ENCODE measurements at regions not wholly inside any gene's neighbourhood (a gene's known extent, or its start where the extent isn't known, plus 50 kb on each side); places are given as distances from the start of the nearest gene placed in this dataset.

GRCh38 chr4:152107736-152108500 lies 347.1 kb upstream of the GATB start:
- H3K27me3 ChIP-seq (ENCODE audit: insufficient read depth, low read length), result no peaks in the 10 kb centered on the region
- no peak overlapping the region for H3K23ac ChIP-seq (ENCODE audit: insufficient read length, low read depth, low read length)
- no peak overlapping the region for H2AK5ac ChIP-seq (ENCODE audit: insufficient read length, low read length)
- Mint-ChIP-seq H3K36me3 (ENCODE audit: insufficient read depth in 1 of 3, low read depth in 3 of 3) (no peaks in the 10 kb centered on the region; a peak in 1 of 7 replicates), H3K4me3 (no peak overlapping the region), H3K9me3 (no peaks in the 10 kb centered on the region), H3K27me3 (ENCODE audit: low read depth) (peaks cover 2% of the 10 kb centered on the region; the same call in 1 of the 2 replicates), H3K27ac (peak overlapping the region in 1 of 3 experiments; percentile 58; a peak in 1 of 7 replicates), H3K4me1 (peaks cover 8 to 11% of the 10 kb centered on the region in 2 experiments; a peak in 2 of 4 replicates)
- H3K79me2 ChIP-seq (ENCODE audit: insufficient read depth, low read length), result no peaks in the 10 kb centered on the region
- H4K20me1 ChIP-seq (ENCODE audit: control insufficient read depth, insufficient read depth, insufficient read length), result no peaks in the 10 kb centered on the region
- no peak overlapping the region for H2BK20ac ChIP-seq (ENCODE audit: low read depth, low read length, poor library complexity, severe bottlenecking)
- H3K27ac ChIP-seq (ENCODE audit: insufficient read length, low read depth, low read length), result no peak overlapping the region
- H3T11ph ChIP-seq (ENCODE audit: low read length), result no peak overlapping the region
- H3K4ac ChIP-seq (ENCODE audit: low read depth, low read length), result no peak overlapping the region
- H2BK12ac ChIP-seq (ENCODE audit: insufficient read length, low read depth, low read length), result no peak overlapping the region
- H4K5ac ChIP-seq (ENCODE audit: insufficient read length, low read depth, low read length), result no peak overlapping the region
- H2AFZ ChIP-seq (ENCODE audit: low read length), result no peak overlapping the region
- H3K56ac ChIP-seq (ENCODE audit: insufficient read length, low read depth, low read length), result no peak overlapping the region
- no peaks in the 10 kb centered on the region for H3K79me1 ChIP-seq (ENCODE audit: insufficient read depth, low read depth, low read length, poor library complexity, severe bottlenecking)
- no peak overlapping the region for H2BK15ac ChIP-seq (ENCODE audit: low read depth, low read length)
- no peak overlapping the region for H2BK5ac ChIP-seq (ENCODE audit: insufficient read length, low read length)
- no peak overlapping the region for H3K14ac ChIP-seq (ENCODE audit: insufficient read depth, low read length)
- H3K9ac ChIP-seq (ENCODE audit: extremely low read depth, insufficient read length, low read length), result no peak overlapping the region
- H3K4me1 ChIP-seq (ENCODE audit: insufficient read depth, low read length), result no peaks in the 10 kb centered on the region; the same call in 1 of the 2 replicates
- H3K18ac ChIP-seq (ENCODE audit: insufficient read length, low read depth, low read length), result no peak overlapping the region
- no peak overlapping the region for H2BK120ac ChIP-seq (ENCODE audit: low read depth, low read length, poor library complexity, severe bottlenecking)
- WGBS (ENCODE audit: extremely low coverage, insufficient read length, low lambda C conversion rate), result no CpG with 5 or more reads among the region's 8 CpGs
- DNase-seq, result no peak
- no peak for TF ChIP-seq CTCF (conservative IDR thresholded peaks at IDR 0.05)
- H3K9me3 ChIP-seq (ENCODE audit: control insufficient read depth, low read depth, low read length), result no peaks in the 10 kb centered on the region
- H4K91ac ChIP-seq (ENCODE audit: insufficient read length, low read depth, low read length), result no peak overlapping the region
- no peaks in the 10 kb centered on the region for H3K23me2 ChIP-seq (ENCODE audit: insufficient read length, low read depth, low read length, poor library complexity, severe bottlenecking)
- no peak overlapping the region for H3K4me2 ChIP-seq (ENCODE audit: insufficient read depth, insufficient read length, low read length)
- no peak overlapping the region for H4K8ac ChIP-seq (replicated peaks; ENCODE audit: insufficient read length, low read depth, low read length)
